DND-41 (cell line): ENCODE measurements at regions not wholly inside any gene's neighbourhood (a gene's known extent, or its start where the extent isn't known, plus 50 kb on each side); places are given as distances from the start of the nearest gene placed in this dataset.

ENCODE experiments used
- ATAC-seq: fragments of 200-7000 bp; cut with Tn5 transposase; 3 replicates; pipeline ENCODE4 v1.9.1; 2021; ENCODE audit warnings: low read depth; ENCODE audit not compliant: insufficient read depth
- DNase-seq: peaks from one replicate; pipeline ENCODE4 v3.0.0-alpha.2; 2020
- H2AFZ ChIP-seq: 2 replicates; pipeline ENCODE4 v1.6.0; 2012; ENCODE audit warnings: low read depth, low read length
- H3K27ac ChIP-seq: 2 replicates; pipeline ENCODE4 v1.5.1; 2012; ENCODE audit warnings: low read length, inconsistent platforms
- H3K27me3 ChIP-seq: fragments of 200-600 bp; sonication (generic); 2 replicates; pipeline ENCODE4 v1.6.0; 2012; ENCODE audit warnings: low read length, mild to moderate bottlenecking, inconsistent platforms; ENCODE audit not compliant: insufficient read depth, poor library complexity
- H3K36me3 ChIP-seq: 2 replicates; pipeline ENCODE4 v1.5.1; 2012; ENCODE audit warnings: low read length, inconsistent platforms; ENCODE audit not compliant: insufficient read depth
- H3K4me1 ChIP-seq: 2 replicates; pipeline ENCODE4 v1.5.1; 2012; ENCODE audit warnings: mild to moderate bottlenecking, low read length; ENCODE audit not compliant: insufficient read depth
- H3K4me2 ChIP-seq: 2 replicates; pipeline ENCODE4 v1.6.0; 2012; ENCODE audit warnings: mild to moderate bottlenecking, moderate library complexity, low read length, inconsistent platforms; ENCODE audit not compliant: insufficient read depth
- H3K4me3 ChIP-seq, 2 experiments: fragments of 200-600 bp in 1 of 2; shearing (Covaris generic) in 1 of 2; 2 replicates each; pipeline ENCODE4 v1.5.1; 2012 to 2016; ENCODE audit warnings: inconsistent platforms in 2 of 2, low read length in 2 of 2, mild to moderate bottlenecking in 2 of 2, low read depth in 1 of 2, moderate library complexity in 1 of 2
- H3K79me2 ChIP-seq: 2 replicates; pipeline ENCODE4 v1.6.0; 2012; ENCODE audit warnings: low read length, inconsistent platforms; ENCODE audit not compliant: insufficient read depth
- H3K9ac ChIP-seq: 2 replicates; pipeline ENCODE4 v1.6.0; 2012; ENCODE audit warnings: low read depth, mild to moderate bottlenecking, inconsistent platforms, low read length, moderate library complexity
- H3K9me3 ChIP-seq: 2 replicates; pipeline ENCODE4 v1.5.1; 2012; ENCODE audit warnings: low read length, moderate library complexity, mild to moderate bottlenecking, inconsistent platforms; ENCODE audit not compliant: insufficient read depth, severe bottlenecking
- H4K20me1 ChIP-seq: 2 replicates; pipeline ENCODE4 v1.6.0; 2012; ENCODE audit warnings: low read length; ENCODE audit not compliant: insufficient read depth
- CTCF ChIP-seq: IDR thresholded peaks from 2 replicates; pipeline ENCODE4 v1.5.1; 2012; ENCODE audit warnings: borderline replicate concordance, low read length, moderate library complexity, mild to moderate bottlenecking; ENCODE audit not compliant: poor library complexity, severe bottlenecking; ENCODE audit errors: extremely low read depth
- EZH2 ChIP-seq: IDR thresholded peaks from 3 replicates; pipeline ENCODE4 v1.6.1; 2012; ENCODE audit warnings: borderline replicate concordance, low read depth, mild to moderate bottlenecking, moderate library complexity, low read length, inconsistent platforms; ENCODE audit not compliant: severe bottlenecking

- no peak for DNase-seq
- no peak for TF ChIP-seq CTCF
- TF ChIP-seq EZH2, result no peak
- Histone ChIP-seq H3K9me3 (no peaks in the 10 kb centered on the region), H3K9ac (no peak overlapping the region), H3K27me3 (no peaks in the 10 kb centered on the region), H2AFZ (no peak overlapping the region), H3K4me2 (no peak overlapping the region), H3K4me1 (peaks cover 7% of the 10 kb centered on the region), H4K20me1 (no peaks in the 10 kb centered on the region), H3K27ac (no peak overlapping the region), H3K4me3 (no peak overlapping the region), H3K79me2 (no peaks in the 10 kb centered on the region), H3K36me3 (no peaks in the 10 kb centered on the region)
- ATAC-seq, result no peak
Measured at GRCh38 chr1:95734560-95734959, 500.6 kb downstream of the RWDD3 start.

- H3K9me3 ChIP-seq, result no peaks in the 10 kb centered on the region
- ATAC-seq (no peak), DNase-seq (no peak)
- no peaks in the 10 kb centered on the region for H3K4me1 ChIP-seq
- H3K27ac ChIP-seq, result no peak overlapping the region
- no peak overlapping the region for H3K4me2 ChIP-seq
- no peak for TF ChIP-seq EZH2
- TF ChIP-seq CTCF, result no peak
- no peak overlapping the region for H2AFZ ChIP-seq
- no peaks in the 10 kb centered on the region for H3K36me3 ChIP-seq
- no peaks in the 10 kb centered on the region for H3K27me3 ChIP-seq
- no peak overlapping the region for H3K4me3 ChIP-seq
- H4K20me1 ChIP-seq, result no peaks in the 10 kb centered on the region
- no peak overlapping the region for H3K9ac ChIP-seq
- no peaks in the 10 kb centered on the region for H3K79me2 ChIP-seq
Measured at GRCh38 chr1:95742591-95743089, 508.6 kb downstream of the RWDD3 start.

- H3K4me2 ChIP-seq, result no peak overlapping the region
Measured at GRCh38 chr1:95744731-95745130, 510.7 kb downstream of the RWDD3 start.

More at GRCh38 chr1:95744731-95745130, 510.7 kb downstream of the RWDD3 start:
- Histone ChIP-seq H3K4me3 (no peak overlapping the region), H3K27ac (no peak overlapping the region), H3K27me3 (no peaks in the 10 kb centered on the region), H3K9me3 (no peaks in the 10 kb centered on the region), H3K4me1 (no peaks in the 10 kb centered on the region), H3K36me3 (no peaks in the 10 kb centered on the region), H4K20me1 (no peaks in the 10 kb centered on the region), H3K79me2 (no peaks in the 10 kb centered on the region), H2AFZ (no peak overlapping the region), H3K9ac (no peak overlapping the region)
- TF ChIP-seq CTCF (no peak), EZH2 (no peak)
- no peak for ATAC-seq
- no peak for DNase-seq
